Hypothalamus (tissue), 51 donors: ENCODE measurements at regions not wholly inside any gene's neighbourhood (a gene's known extent, or its start where the extent isn't known, plus 50 kb on each side); places are given as distances from the start of the nearest gene placed in this dataset.

Experiments used
- DNase-seq, 51 donors: peaks; one replicate each; lab custom pipeline; 2025; lab: John Stamatoyannopoulos, UW

GRCh38 chr4:173934933-173935620 lies 348.4 kb downstream of the FBXO8 start:
- DNase-seq, result no peak

DNA sequence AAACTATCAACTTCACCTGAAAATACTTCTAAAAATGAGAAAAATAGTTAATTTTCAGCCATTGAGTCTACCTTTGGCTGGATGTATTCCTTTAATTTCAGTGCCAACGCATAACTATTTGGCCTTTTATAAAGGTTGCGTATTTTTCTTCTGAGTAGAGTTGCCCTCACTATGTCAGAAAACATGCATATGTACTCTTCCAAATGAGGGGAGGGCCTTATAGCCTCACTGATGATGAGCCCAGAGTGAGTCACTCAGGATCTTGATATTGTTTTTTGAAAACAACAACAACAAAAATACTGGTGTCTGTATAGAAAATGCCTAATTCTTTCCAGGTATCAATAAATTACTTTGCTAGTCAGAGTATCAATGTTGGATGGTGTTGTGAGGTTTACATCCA lies 349.3 kb downstream of the FBXO8 start:
- no peak for DNase-seq

DNA sequence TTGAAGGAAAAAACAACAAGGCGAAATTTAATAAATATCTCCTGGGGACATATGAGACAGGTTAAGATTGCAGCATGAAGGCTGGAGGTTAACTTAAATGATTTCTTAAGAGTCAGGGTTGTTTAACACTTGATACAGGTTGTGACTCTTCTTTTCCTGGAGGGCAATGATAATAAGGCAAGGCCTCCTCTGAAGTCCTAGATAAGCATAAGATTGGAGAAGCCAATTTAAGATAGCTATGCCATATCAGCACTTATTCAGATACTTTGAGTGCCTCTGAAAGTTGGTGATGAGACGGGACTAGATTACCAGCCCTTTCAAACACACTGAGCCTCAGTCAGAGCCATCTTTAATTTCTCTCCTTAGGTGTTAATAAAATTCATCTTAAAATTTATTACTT lies 350.8 kb downstream of the FBXO8 start:
- no peak for DNase-seq

- DNase-seq, result no peak
Measured at GRCh38 chr4:173930329-173930967, 353.0 kb downstream of the FBXO8 start.

DNA sequence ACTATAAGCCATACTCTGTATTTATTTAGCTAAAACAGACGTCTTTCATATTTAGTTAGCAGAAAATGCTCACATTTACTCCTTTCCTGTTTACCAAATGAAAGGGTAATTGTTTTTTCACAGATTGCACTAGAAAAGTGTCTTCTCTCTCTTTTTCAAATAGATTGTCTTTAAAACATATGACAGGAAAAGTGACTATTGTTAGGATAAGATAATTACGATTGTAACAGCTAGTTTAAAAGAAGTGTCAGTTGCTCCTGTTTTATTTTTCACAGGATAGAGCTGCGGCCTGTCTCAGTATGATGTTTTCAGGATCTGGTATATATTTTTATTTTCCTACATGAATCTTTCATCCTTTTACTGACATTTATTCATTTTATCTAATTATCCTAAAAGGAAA lies 353.5 kb downstream of the FBXO8 start:
- no peak for DNase-seq

DNA sequence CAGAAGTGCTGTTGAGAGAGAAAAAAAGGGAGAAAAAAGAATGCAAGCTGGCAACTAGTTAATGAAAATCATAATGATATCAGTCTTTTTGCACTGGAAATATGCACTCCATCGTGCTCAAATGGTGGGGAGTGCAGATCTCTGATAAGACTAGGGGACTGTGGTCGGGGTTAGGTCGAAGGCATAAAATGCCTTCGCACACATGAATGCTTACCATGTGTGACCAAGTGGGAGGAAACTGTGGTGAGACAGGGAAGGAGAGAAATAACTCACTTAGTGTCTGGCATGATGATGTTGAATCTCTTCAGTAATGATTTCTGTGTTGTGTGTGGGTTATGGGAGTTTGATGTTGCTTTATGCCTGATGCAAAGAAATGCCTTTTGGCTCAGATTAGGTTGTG lies 358.9 kb downstream of the FBXO8 start:
- DNase-seq, result no peak

DNA sequence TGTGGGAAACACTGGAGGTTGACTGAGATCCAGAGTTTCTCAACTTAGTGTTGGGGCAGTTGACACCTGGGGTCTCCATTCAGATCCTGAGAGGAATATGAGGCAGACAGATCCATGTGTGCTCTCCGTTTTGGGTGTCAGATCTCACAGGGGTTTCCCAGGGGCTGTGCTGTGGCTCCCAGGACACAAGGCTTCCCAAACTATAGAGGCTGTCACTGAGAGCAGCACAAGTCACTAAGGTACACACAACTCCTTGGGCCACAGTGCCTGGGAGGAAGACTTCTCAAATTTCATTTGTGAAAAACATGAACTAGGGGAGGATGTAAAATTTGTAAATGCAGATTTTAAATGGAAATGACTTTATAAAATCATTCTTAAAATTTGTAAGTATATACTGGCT lies 363.6 kb downstream of the FBXO8 start:
- DNase-seq, result no peak

DNA sequence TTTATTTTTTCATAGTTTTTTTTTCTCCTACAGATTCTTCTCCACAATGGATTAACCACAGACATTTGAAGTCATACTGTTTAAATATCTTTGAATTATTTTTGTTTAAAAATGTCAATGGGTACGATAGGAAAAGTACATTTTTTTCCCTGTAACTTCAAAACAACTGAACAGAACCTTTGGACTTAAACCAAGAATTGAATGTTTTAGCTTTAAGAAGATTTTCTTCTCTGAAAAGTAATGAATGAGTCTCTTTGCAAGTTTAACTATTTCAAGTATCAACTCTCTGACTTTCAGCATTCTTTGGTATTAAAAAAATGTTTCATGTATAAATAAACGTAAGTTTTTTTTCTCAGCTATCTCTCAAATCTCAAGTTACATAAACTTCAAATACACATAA lies 364.3 kb downstream of the FBXO8 start:
- no peak for DNase-seq

GRCh38 chr4:173917255-173917960 lies 366.1 kb downstream of the FBXO8 start:
- DNase-seq, result peak in 3 of 51 donors; percentile 1 to 12 (median 1)

GRCh38 chr4:173913496-173913895 lies 370.0 kb downstream of the FBXO8 start:
- no peak for DNase-seq

DNA sequence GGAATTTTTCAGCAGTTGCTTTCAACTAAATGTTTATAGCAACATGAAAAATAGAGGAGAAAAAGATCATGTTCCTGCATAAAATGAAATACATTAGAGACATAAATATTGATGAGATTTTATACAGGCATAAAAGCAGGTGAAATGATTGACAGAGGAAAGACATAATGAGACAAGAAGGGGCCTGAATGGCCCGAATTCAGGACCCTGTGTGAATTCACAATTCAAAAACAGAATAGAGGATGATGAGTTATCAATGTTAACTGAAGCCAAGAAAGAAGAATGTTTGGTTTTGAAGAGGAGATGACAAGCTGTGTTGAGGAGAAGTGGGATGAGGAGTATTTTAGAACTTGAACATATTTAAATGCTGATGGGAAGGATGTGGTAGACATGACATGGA lies 371.1 kb downstream of the FBXO8 start:
- no peak for DNase-seq

GRCh38 chr4:173910891-173911290 lies 372.6 kb downstream of the FBXO8 start:
- no peak for DNase-seq

- no peak for DNase-seq
Measured at GRCh38 chr4:173909294-173909693, 374.2 kb downstream of the FBXO8 start.

DNA sequence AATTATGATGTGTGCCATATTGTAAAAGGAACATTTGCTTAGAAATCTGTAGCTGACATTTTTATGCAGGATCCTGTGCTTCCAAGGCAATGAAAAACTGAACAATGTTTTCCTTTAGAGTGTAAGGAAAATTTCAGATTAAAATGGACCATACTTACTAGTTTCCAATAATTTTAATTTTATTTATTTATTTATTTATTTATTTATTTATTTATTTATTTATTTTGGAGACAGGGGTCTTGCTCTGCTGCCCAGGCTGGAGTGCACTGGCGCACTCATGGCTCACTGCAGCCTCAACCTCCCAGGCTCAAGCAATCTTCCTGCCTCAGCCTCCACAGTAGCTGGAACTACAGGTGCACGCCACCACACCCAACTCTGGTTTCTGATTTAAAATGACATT lies 369.8 kb upstream of the HAND2 start:
- no peak for DNase-seq

GRCh38 chr4:173891072-173891471 lies 361.0 kb upstream of the HAND2 start:
- no peak for DNase-seq

- DNase-seq, result no peak
Measured at GRCh38 chr4:173883821-173884220, 353.8 kb upstream of the HAND2 start.

- no peak for DNase-seq
Measured at GRCh38 chr4:173880897-173881296, 350.9 kb upstream of the HAND2 start.

GRCh38 chr4:173879509-173879908 lies 349.5 kb upstream of the HAND2 start:
- no peak for DNase-seq

- no peak for DNase-seq
Measured at GRCh38 chr4:173878701-173879100, 348.7 kb upstream of the HAND2 start.

DNA sequence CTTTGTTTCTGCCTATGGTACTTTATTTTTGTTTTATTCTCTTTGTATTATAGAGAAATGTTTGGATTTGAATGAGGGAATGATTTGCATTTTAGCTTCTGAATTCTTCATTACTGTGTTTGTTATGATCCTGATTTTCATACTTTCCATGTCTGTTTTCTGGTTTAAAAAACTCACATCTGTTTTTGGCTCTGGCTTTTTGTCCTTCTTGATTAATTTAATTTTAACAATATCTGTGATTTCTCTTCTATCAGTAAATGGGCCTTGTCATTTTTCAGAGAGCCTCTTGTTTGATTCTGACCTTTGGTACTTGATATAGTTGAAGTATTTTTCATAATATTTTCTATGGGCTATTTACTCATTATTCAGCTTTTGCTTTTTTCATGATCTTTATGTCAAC lies 341.6 kb upstream of the HAND2 start:
- DNase-seq, result no peak

DNA sequence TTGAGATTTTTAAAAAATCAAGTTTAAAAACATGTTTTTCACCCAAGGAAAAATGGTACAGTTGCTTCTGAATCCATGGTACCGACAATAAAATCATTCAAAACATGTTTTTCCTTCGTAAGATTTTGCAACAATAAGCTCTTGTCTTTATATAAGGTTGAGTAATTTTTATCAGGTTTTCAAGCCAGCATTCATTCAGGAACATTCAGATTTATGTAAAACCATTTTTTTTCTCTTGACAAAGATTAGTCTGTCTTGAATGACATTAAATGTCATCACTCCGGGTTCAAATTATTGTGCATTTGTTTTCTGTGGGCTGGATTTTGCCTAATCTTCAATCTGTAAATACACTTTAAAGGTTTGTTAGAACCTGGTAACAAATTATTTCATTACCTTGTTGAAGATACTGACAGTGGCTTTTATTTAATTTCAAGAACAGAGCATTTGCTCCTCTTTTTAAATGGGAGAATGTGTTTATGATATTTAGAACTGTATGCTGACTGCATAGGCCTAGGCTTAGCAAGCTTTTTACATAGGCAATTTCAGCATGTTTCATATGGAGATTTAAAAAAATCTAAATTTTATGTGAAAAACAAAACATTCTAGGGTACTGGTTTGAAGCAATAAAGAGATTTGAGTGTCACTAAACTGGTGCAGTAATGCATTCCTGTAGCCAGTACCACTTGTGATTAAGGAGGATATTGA lies 336.4 kb upstream of the HAND2 start:
- DNase-seq, result no peak
